CD4-positive, alpha-beta T cell (primary cell): ENCODE measurements at regions not wholly inside any gene's neighbourhood (a gene's known extent, or its start where the extent isn't known, plus 50 kb on each side); places are given as distances from the start of the nearest gene placed in this dataset.

Experiments used
- ATAC-seq: fragments of 200-7000 bp; cut with Tn5 transposase; one replicate; pipeline ENCODE4 v1.10.0; 2022; ENCODE audit warnings: mild to moderate bottlenecking; ENCODE audit not compliant: poor library complexity
- CTCF ChIA-PET: fragments of 350-600 bp; sonication (Branson Sonifier 250); formaldehyde crosslinking; loops from one replicate; lab custom pipeline; 2021; ENCODE audit warnings: antibody characterized with exemption, inconsistent platforms; lab: Charles Lee
- POLR2A ChIA-PET: fragments of 350-600 bp; sonication (Branson Sonifier 250); formaldehyde crosslinking; loops from one replicate; lab custom pipeline; 2021; ENCODE audit warnings: antibody characterized with exemption, inconsistent platforms; lab: Charles Lee
- DNase-seq, 14 experiments: peaks; one replicate each; pipeline ENCODE4 v3.0.0-alpha.2; 2013 to 2020; ENCODE audit warnings: mixed read lengths in 2 of 14
- H3K27ac ChIP-seq, 2 donors: one replicate each; pipeline versions ENCODE4 v1.5.1 to v1.7.0; 2013; ENCODE audit warnings: low read length in 2 of 2, low read depth in 1 of 2, mild to moderate bottlenecking in 1 of 2
- H3K27me3 ChIP-seq, 2 experiments: 1 replicate in 1 of 2; 2 replicates in 1 of 2; pipeline versions ENCODE4 v1.6.1 to v1.7.0; 2013; ENCODE audit warnings: low read length in 2 of 2, control low read depth in 1 of 2, mild to moderate bottlenecking in 1 of 2, moderate library complexity in 1 of 2; ENCODE audit not compliant: insufficient read depth in 2 of 2, control insufficient read depth in 1 of 2
- H3K36me3 ChIP-seq: one replicate; pipeline ENCODE4 v1.6.1; 2013; ENCODE audit warnings: low read length, control low read depth; ENCODE audit not compliant: insufficient read depth
- H3K4me1 ChIP-seq: one replicate; pipeline ENCODE4 v1.6.1; 2013; ENCODE audit warnings: low read length, control low read depth; ENCODE audit not compliant: insufficient read depth
- H3K4me3 ChIP-seq: one replicate; pipeline ENCODE4 v1.5.1; 2013; ENCODE audit warnings: mild to moderate bottlenecking, low read length, moderate library complexity
- H3K9me3 ChIP-seq, 2 experiments: 1 replicate in 1 of 2; 2 replicates in 1 of 2; pipeline versions ENCODE4 v1.6.1 to v1.7.0; 2013; ENCODE audit warnings: low read length in 2 of 2, mild to moderate bottlenecking in 2 of 2, control low read depth in 1 of 2, moderate library complexity in 1 of 2; ENCODE audit not compliant: control insufficient read depth in 1 of 2, insufficient read depth in 1 of 2
- H3K27ac Mint-ChIP-seq: one replicate; pipeline ENCODE4 v1.8.0; 2020; ENCODE audit warnings: mixed read lengths
- H3K27me3 Mint-ChIP-seq: one replicate; pipeline ENCODE4 v1.8.0; 2021; ENCODE audit warnings: mixed read lengths
- H3K36me3 Mint-ChIP-seq: one replicate; pipeline ENCODE4 v1.8.0; 2021; ENCODE audit warnings: low read depth, mixed read lengths
- H3K4me1 Mint-ChIP-seq: one replicate; pipeline ENCODE4 v1.8.0; 2021; ENCODE audit warnings: low read depth, mixed read lengths
- H3K4me3 Mint-ChIP-seq: one replicate; pipeline ENCODE4 v1.8.0; 2020; ENCODE audit warnings: mild to moderate bottlenecking, mixed read lengths
- H3K9me3 Mint-ChIP-seq: one replicate; pipeline ENCODE4 v1.8.0; 2020; ENCODE audit warnings: mixed read lengths
- intact Hi-C, 2 experiments: fragments of 100-400 bp; cut with DNase I in 1 of 2; cut with micrococcal nuclease in 1 of 2; formaldehyde crosslinking; loops; one replicate each; pipeline versions ENCODE4 v1.15.1 to v1.9.0; 2023 to 2025; cut with DNase I, micrococcal nuclease
- TF ChIP-seq, protein P1 (sequence below): fragments of 200-600 bp; IDR thresholded peaks from one replicate; pipeline ENCODE4 v1.8.0; 2022; ENCODE audit warnings: antibody characterized with exemption, mild to moderate bottlenecking

DNA sequence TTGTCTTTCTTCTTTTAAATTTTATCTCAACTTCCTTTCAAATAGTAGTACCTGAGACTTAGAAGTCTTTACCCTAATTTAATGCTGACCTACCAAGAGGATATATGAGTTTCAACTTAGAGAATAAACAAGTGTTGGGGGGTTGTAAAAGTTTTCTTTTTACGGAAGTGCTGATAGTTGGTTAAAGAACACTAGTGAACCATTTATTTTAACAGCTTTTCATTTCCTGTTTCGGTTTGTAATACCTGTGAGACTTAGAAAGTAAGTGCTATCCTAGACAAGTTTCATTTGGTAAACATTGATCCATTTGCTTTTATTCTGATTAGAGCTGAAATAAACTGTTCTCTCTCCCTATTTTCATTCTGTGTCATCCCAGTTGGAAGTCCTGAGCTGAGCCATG lies 683.1 kb upstream of the SORCS1 start:
- CTCF ChIA-PET: no interaction called here
- no peaks in the 10 kb centered on the region for H3K27me3 Mint-ChIP-seq
- Histone ChIP-seq H3K27me3 (no peaks in the 10 kb centered on the region), H3K4me3 (no peak overlapping the region), H3K4me1 (no peaks in the 10 kb centered on the region), H3K27ac (no peak overlapping the region), H3K9me3 (no peaks in the 10 kb centered on the region), H3K36me3 (no peaks in the 10 kb centered on the region)
- H3K27ac Mint-ChIP-seq: no peak overlapping the region
- peaks cover 8% of the 10 kb centered on the region for H3K9me3 Mint-ChIP-seq
- TF ChIP-seq, protein P1, sequence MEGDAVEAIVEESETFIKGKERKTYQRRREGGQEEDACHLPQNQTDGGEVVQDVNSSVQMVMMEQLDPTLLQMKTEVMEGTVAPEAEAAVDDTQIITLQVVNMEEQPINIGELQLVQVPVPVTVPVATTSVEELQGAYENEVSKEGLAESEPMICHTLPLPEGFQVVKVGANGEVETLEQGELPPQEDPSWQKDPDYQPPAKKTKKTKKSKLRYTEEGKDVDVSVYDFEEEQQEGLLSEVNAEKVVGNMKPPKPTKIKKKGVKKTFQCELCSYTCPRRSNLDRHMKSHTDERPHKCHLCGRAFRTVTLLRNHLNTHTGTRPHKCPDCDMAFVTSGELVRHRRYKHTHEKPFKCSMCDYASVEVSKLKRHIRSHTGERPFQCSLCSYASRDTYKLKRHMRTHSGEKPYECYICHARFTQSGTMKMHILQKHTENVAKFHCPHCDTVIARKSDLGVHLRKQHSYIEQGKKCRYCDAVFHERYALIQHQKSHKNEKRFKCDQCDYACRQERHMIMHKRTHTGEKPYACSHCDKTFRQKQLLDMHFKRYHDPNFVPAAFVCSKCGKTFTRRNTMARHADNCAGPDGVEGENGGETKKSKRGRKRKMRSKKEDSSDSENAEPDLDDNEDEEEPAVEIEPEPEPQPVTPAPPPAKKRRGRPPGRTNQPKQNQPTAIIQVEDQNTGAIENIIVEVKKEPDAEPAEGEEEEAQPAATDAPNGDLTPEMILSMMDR: no peak
- no peak for DNase-seq
- H3K36me3 Mint-ChIP-seq: no peaks in the 10 kb centered on the region
- intact Hi-C loops: no loop called here
- H3K4me3 Mint-ChIP-seq: no peak overlapping the region
- H3K4me1 Mint-ChIP-seq: no peaks in the 10 kb centered on the region
- POLR2A ChIA-PET: no interaction called here
- no peak for ATAC-seq

DNA sequence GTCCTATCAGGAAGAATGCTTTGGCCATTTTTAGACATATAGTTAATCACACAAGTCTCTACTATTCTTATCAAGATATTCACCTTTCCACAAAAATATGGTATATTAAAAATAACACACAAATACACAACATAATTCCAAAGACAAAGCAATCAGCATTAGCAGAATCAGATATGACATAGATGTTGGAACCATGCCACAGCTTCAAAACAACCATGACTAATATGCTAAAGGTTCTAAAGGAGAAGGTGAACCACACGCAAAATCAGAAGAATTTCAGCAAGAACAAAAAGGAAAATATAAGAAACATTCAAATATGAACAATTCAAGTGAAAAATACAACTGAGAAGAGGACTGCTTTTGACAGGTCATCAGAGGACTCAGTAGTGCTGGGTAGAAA lies 670.2 kb upstream of the SORCS1 start:
- Mint-ChIP-seq H3K4me3 (no peak overlapping the region), H3K4me1 (no peaks in the 10 kb centered on the region), H3K27me3 (no peaks in the 10 kb centered on the region), H3K27ac (no peak overlapping the region), H3K36me3 (no peaks in the 10 kb centered on the region), H3K9me3 (peaks cover 14% of the 10 kb centered on the region)
- intact Hi-C loops: no loop called here
- ATAC-seq: no peak
- Histone ChIP-seq H3K36me3 (no peaks in the 10 kb centered on the region), H3K9me3 (no peaks in the 10 kb centered on the region), H3K27ac (no peak overlapping the region), H3K4me3 (no peak overlapping the region), H3K27me3 (no peaks in the 10 kb centered on the region), H3K4me1 (no peaks in the 10 kb centered on the region)
- CTCF ChIA-PET: no interaction called here
- POLR2A ChIA-PET: no interaction called here
- TF ChIP-seq, protein P1: no peak
- no peak for DNase-seq

DNA sequence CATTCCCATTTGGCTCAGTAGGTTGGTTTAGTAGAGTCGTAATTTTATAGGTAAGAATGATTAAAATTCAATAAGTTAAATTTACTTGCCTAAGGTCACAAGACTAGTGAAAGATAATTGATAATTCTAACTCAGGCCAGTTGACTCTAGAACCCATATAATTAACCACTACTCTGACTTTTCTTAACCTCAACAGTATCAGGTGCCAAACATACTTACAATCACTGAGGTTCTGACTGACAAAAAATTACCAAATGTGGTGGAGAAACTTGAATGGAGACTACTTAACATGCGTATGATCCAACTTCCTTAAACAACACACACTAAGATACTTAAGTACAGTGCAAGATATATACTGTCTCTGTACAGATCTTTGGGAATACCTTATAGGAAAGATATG lies 667.3 kb upstream of the SORCS1 start:
- Mint-ChIP-seq H3K9me3 (peaks cover 18% of the 10 kb centered on the region), H3K27ac (no peak overlapping the region), H3K27me3 (no peaks in the 10 kb centered on the region), H3K36me3 (no peaks in the 10 kb centered on the region), H3K4me3 (no peak overlapping the region), H3K4me1 (no peaks in the 10 kb centered on the region)
- Histone ChIP-seq H3K9me3 (no peaks in the 10 kb centered on the region), H3K27ac (no peak overlapping the region), H3K4me1 (no peaks in the 10 kb centered on the region), H3K4me3 (no peak overlapping the region), H3K27me3 (no peaks in the 10 kb centered on the region), H3K36me3 (no peaks in the 10 kb centered on the region)
- DNase-seq: no peak
- ChIA-PET CTCF (no interaction called here), POLR2A (interaction anchor here (0.6 kb wide), 1 partner anchor 1680 kb away, joined by 3 read pairs; no protein-coding TSS in a partner anchor)
- no peak for ATAC-seq
- TF ChIP-seq, protein P1: no peak
- intact Hi-C loops: no loop called here
